NCI-H460 (cell line): ENCODE measurements at regions not wholly inside any gene's neighbourhood (a gene's known extent, or its start where the extent isn't known, plus 50 kb on each side); places are given as distances from the start of the nearest gene placed in this dataset.

Experiments used
- DNase-seq: peaks from one replicate; pipeline ENCODE4 v3.0.0-alpha.2; 2016; ENCODE audit warnings: low read depth; ENCODE audit errors: extremely low read depth

DNA sequence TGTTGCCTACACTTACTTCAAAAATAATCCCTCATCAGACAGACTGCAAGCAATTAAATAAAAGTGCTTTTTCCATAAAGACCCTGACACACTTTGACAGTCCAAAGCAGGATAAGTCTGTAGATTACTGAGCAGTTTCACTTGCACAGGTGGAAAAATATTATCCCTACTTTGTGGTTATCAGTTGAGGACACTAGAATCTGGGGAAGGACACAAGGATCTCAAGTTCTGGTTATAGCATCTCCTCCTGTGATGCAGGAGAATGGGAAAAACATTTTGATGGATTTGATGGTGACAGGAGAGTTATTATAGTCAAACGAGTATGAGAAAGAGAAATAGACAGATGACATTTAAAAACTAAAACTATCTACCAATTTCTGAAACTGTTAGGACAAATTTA lies 122.9 kb upstream of the PCDH9 start:
- DNase-seq, result no peak

DNA sequence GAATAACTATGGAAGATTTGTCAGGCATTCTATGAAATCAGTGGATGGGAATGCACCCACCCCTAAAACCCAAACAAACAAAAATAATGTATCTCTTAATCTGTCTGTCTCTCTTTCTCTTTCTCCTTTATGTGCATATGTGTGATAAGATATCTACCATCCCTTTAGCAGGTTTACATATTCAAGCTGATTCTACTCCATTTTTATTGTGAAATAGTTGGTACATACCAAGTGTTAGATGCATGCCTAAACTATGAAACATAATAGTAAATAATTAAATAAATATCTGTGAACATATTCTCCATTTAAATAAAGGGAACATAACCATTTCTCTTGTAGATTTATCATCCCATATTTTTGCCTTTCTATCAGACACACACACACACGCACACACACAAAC lies 121.8 kb upstream of the PCDH9 start:
- DNase-seq, result no peak

GRCh38 chr13:67351114-67351513 lies 121.0 kb upstream of the PCDH9 start:
- no peak for DNase-seq

DNA sequence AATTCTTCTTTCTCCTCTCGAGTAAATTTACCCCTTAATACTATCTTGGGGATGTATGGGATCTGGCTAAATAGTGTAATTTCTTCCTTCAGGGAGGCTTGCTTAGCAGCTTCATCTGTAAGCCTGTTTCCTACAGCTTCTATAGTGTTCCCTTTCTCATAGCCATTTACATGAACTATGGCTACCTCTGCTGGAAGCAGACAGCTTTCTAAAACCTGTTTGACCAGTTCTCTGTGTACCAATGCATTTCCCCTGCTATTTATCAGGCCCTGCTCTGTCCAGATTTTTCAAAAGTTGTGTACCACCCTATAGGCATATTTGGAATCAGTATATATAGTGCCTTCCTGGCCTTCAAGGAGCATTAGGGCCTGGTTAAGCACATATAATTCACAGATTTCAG lies 113.6 kb upstream of the PCDH9 start:
- DNase-seq, result no peak

GRCh38 chr13:67341406-67341805 lies 111.3 kb upstream of the PCDH9 start:
- no peak for DNase-seq

DNA sequence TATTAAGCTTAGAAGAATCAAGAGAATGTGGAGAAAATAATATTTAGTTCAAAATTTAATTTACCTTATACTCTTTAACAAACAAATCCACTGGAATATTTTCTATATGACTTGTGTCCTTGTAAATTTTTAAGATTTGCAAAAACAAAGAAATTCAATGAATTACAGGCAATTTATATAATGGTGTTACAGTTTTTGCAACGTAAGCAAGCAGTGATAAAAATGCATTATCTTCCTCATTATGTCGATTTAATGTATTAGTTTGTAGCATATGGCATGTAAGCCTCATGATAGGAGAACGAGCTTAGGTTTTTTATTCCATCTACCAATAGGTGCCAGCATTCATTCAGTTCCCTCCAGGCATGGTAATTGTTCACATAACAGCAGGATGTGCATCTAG lies 100.0 kb upstream of the PCDH9 start:
- DNase-seq, result no peak

DNA sequence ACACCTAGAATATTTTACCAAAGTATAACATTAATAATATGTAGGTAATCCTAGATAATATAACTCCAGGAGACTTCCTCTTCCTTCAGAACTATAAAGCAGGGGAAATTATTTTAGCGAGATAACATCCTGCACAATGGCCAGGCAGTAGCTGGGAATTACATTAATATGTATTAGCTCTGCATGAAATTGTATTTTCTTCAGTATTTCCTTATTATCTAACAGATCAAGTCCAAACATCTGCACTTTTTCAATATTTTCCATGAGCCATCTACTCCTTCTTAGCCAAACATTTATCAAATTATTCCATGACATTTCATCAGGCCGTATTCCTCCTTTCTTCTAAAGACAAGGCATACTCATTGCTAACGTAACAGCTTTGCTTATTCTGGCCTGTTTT lies 98.8 kb upstream of the PCDH9 start:
- no peak for DNase-seq

DNA sequence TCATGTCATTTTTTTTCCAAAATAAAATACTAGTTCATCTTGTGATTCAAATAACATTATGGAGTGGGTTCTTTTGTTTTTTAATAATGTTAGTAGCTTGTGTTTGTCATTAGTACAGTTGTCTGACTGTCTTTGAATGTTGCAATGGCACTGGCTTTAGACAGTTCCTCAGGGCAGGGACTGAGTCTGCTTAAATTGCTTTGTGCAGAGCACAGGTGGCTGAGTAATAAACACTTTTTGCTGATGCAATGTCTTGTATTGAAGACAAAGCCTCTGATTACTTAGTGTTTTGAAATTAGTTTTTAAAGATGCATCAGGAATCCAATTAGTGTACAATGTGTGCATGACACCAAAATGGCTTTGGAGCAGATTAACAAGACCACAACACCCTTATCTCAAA lies 88.7 kb upstream of the PCDH9 start:
- no peak for DNase-seq

DNA sequence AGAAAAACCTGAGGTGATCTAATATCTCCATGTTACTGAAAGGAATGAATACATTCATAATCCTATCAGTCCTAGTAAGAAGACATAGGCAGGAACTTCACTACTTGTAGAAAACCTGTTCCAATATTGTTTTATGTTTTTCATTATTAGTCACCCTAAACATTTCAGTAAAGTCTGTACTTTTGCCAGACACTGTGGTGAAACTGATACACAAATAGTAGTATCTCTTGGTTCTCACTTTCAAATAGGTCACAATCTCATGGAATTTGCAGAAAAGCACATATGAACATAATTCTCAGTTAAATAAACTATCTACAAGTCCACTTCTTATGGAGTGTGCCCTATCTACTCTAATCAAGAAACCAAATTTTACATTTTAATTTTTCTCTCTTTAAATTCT lies 88.3 kb upstream of the PCDH9 start:
- no peak for DNase-seq

GRCh38 chr13:67314405-67314804 lies 84.3 kb upstream of the PCDH9 start:
- no peak for DNase-seq

GRCh38 chr13:67308004-67308772 lies 78.1 kb upstream of the PCDH9 start:
- DNase-seq, result no peak

DNA sequence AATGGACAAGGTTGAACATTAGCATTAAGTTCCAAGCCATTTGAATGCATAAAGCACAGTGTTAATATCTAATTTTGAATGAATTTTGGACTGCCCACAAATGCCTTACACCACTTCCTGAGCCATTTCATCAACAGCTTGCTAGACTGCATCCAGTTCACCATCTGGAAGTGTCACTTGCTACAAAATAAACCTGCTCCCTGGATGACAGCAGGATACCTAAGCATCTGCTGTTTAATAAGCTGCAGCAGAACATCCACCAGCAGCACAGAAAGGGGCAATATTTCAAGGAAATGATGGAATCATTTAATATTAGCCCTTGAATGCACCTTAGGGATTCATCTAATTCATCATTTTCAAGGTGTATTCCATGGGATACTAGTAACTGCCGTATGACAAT lies 76.6 kb upstream of the PCDH9 start:
- DNase-seq, result no peak

- no peak for DNase-seq
Observed at GRCh38 chr13:67303661-67304333, 73.7 kb upstream of the PCDH9 start.

GRCh38 chr13:67299751-67300150 lies 69.6 kb upstream of the PCDH9 start:
- no peak for DNase-seq

DNA sequence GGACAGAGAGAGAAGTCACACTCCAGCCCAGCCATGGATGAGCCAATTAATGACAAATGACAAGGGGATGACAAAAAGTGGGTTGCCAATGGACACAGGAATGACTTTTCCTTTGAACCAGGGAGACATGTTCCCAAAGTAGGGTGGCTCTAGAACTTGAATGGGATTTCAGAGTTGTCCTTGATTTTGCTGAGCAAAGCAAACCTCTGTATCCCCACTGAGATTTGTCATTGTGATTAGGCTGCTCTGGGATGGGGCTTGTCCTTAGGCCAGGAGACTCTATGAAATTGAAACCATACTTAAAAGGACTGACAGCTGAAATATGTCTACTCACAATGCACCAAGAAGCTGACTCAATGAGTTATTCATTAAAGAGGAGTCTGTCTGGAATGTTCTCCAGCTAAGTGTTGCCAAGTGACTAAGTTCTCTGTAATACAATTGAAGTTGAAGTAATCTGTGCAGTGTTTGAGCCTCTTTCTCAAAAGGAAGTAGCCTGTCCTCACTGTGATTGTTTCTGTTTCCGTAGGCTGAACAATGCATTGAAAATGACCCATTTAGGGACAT lies 69.0 kb upstream of the PCDH9 start:
- no peak for DNase-seq

GRCh38 chr13:67298297-67298696 lies 68.2 kb upstream of the PCDH9 start:
- no peak for DNase-seq

DNA sequence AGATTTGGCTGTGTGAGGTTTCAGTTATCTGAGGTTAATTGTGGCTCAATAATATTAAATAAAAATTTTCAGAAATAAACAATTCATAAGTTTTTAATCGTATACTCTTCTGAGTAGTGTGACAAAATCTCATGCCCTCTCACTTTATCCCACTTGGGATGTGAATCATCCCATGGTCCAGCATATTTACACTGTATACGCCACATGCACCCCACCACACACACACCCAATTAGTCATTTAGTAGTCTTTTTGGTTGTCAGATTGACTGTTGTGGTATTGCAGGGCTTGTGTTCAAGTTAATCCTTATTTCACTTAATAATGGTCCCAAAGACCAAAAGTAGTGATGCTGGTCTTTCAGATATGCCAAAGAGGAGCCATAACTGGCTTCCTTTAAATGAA lies 66.4 kb upstream of the PCDH9 start:
- no peak for DNase-seq

- DNase-seq, result no peak
Observed at GRCh38 chr13:67292886-67293285, 62.8 kb upstream of the PCDH9 start.

DNA sequence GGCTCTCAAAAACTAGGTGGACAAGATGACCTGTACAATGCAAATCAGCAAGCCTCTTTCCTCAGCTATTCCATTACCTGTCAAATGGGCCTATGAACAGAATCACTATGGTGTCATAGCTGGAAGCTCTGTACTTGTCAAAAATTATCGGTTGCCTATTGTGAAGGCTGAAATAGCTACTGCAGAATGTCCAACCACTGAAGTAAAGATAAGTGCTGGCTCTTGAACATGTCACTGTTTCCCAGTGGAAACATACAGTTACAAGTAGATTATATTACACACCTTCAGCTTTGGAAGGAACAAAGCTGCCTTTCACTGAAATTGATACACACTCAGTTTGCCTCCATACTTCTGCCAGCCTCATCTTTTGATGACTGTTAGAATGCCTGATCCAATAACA lies 55.5 kb upstream of the PCDH9 start:
- no peak for DNase-seq

GRCh38 chr13:67283637-67284036 lies 53.5 kb upstream of the PCDH9 start:
- no peak for DNase-seq

- no peak for DNase-seq
Observed at GRCh38 chr13:67281466-67281865, 51.3 kb upstream of the PCDH9 start.
